ENCODE measurements at regions not wholly inside any gene's neighbourhood (a gene's known extent, or its start where the extent isn't known, plus 50 kb on each side); places are given as distances from the start of the nearest gene placed in this dataset.

DNA sequence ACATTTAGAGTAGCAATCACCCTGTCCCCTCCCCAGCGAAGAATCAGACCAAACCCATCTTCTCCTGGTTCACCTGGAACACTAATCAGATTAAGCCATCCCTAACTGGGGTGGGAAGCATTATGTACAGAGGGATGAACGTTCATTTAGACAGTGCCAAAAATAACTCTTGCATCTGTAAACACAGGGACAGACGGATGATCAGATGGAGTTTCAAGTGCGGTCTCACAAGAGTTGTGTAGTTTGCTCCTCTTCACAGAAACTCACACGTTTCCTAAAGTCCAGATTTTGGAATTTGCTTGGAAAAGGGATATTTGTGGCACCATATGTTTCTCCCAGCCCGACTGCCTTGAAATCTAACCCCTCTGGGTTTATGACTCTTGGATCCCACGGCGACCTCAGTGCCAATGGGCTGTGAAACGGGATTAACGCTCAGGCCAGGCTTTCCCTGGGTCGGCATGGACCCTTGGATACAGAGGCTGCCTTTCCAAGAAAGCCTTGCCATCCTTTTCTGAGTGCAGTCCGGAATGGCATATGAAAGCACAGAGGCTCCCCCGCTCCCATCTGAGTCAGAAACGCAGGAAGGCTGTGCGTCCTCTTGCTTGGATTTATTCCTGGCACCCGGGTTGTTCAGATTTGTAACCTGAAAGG lies 293.2 kb upstream of the HABP2 start:
- no peak for DNase-seq

DNA sequence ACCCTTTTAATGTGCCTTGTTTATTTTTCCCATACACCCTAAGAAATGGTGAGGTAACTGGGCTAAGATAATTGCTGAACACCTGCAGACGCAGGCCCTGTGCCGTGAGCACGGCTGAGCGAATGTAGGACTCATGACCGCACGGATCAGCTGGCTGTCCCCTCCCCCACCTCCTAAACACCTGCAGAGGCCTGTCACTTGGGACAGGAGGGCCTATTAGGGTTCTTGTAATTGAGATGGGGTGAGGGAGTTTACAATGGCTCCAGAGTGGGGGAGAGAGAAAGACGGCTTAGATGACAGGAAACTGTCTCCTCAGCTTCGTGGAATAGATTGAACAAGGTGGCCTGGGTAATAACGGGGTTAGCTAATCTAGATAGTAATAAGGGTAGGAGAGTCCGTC lies 291.7 kb upstream of the HABP2 start:
- DNase-seq, result no peak

DNA sequence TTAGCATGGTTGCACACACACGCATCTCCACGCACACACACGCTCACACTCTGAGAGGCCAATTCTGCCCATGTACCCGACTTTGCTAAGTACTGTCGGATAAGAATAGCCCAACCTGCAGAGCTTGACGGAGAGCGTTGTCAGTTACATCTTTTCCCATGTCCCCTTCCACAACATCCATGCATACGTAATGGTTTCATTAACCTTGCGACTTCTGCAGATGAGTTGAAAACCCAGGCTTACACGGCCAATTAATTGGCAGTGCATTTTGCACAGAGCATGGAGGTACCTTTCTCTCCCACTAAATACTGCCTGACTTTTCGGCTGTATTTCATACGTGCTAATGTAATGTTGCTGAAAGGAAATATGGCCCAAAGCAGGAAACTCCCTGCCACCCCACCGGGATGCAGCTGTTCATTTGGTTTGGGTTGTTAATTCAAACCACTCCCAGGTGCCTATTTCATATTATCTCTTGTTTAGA lies 291.2 kb upstream of the HABP2 start:
- DNase-seq, result no peak

DNA sequence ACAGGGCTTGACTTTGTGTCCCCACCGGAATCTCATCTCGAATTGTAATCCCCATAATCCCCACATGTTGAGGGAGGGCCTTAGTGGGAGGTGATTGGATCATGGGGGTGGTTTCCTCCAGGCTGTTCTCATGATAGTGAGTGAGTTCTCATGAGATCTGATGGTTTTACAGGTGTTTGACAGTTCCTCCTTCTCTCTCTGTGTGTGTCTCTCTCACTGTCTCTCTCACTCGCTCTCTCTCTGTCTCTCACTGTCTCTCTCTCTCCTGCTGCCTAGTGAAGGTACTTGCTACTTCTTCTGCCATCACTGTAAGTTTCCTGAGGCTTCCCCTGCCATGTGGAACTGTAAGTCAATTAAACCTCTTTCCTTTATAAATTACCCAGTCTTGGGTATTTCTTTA lies 289.8 kb upstream of the HABP2 start:
- DNase-seq, result no peak

DNA sequence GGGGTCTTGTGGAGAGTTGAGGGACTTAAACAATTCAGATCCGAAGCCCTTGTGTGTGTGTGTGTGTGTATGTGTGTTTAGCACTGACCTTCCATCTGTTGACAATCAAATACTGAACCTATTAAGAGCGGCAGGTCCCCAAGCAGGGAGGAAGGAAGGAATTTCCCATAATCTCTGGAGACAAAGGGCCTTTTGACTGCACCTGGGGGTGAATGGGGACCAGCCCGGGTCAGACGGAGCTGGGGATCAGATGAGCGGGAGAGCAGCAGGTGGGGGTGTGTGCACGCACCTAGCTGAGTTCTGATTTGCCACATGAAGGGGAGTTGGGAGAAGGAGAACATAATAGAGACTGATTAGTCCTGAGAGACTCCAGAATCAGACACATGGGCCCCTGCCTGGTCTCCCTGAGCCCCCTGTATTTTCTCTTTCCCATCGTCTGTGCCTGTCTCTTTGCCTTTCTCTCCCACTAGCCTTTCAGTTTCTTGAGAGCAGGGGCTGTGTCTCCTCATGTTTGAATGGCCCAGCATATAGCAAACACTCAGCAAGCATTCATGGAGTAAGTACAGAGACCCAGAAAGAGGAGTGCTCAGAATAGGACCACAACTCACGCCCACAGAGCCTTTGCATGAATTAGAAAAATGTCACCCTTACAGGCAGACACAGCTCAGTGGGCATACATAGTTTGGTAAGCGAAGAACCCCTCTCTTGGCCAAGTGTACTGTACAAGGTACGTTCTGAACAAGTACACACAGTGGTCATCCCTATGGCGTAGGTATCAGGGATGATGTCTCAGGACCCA lies 288.3 kb upstream of the HABP2 start:
- DNase-seq, result no peak

DNA sequence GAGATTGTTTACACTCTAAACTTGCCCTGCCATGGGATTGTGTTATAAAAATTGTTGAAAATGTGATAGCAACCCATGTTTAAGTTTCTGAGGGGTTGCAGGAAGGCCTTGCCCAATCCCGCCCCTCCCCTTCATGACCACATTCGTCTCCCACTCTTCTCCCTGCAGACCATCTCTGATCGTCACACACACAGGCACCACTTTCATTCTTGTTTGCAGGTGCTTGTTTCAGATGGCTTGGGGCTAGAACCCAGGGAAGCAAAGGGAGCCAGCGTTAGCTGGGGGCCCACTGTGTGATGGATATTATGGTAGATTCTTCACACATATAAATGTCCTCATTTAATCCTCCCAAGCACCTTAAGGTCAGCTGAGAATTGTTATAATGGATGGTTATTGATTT lies 286.7 kb upstream of the HABP2 start:
- no peak for DNase-seq

DNA sequence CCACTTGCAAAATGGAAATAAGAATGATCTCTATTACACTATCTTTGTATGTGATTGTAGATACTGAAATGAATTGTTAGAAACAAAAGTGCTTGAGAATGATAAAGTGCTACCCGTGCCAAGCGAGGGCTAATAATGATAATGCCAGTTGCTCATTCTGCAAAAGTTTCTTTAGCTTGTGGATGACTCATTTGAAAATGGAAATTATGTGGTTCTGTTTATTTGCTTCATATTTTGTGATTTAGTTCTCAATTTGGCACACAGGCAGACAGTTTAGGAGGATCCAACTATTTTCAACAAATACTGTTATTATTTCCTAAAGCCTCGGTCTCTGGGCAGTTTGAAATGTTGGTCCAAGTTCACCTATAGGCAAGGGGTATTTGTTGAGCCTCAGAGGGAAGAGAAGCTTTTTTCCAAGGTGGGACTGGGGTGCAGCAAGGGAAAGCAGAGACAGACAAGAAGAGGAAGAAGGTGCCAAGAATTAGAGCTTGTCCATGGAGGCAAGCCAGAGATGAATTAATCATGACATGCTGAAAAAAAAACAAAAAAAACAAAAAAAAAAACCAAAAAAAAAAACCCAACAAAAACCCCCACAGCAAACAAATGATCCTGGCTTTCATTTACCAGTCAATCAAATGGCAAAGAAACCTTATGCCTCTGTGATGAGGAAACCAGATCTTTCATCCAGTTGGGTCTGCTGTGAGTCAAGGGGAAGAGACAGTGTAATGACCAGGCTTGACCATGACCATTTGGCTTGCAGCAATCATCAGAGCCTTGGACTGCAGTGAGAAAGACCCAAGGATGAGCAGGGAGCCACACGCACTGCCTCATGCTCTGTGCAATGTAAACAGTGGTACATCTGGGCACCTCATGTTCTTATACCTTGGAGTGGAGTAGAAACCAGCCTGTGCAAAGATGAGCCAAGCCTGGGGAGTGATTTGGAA lies 285.0 kb upstream of the HABP2 start:
- DNase-seq, result no peak

DNA sequence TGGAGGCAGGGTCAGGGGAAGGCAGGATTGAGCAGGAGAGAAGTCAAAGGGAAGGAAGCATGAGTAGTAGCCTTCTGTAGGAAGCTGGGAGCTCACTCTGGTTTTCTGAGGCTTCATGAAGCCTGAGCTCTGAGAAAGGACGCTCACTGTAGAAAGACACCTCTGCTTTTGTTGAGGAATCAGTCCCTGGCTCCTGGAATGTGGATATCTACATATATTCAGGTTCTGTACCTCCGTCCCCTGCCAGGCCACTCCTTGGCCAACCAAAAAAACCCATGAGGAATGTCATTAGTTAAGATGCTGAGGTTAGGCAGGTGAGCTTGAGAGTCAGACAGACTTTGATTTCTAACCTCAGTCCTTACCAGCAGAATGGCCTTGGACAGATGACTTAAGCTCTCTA lies 283.5 kb upstream of the HABP2 start:
- DNase-seq, result no peak

DNA sequence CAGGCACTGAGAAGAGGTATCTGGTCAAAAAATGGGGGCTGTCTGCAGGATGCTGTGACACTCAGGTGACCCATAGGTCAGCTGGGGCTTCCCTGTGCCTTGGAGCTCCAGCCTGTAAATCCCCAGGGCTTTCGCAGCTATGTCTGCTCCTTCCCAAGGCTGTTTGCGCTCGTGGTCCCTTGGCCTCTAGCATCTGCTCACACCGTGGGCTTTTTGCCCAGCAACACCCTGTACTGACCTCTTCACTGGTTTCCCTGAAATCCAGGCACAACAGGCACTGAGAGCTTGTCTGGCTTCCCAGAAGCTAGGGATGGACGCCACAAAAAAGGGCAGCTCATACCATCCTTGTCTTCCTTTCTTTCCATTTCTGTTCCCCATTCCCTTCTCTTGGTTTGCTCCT lies 280.3 kb upstream of the HABP2 start:
- no peak for DNase-seq

DNA sequence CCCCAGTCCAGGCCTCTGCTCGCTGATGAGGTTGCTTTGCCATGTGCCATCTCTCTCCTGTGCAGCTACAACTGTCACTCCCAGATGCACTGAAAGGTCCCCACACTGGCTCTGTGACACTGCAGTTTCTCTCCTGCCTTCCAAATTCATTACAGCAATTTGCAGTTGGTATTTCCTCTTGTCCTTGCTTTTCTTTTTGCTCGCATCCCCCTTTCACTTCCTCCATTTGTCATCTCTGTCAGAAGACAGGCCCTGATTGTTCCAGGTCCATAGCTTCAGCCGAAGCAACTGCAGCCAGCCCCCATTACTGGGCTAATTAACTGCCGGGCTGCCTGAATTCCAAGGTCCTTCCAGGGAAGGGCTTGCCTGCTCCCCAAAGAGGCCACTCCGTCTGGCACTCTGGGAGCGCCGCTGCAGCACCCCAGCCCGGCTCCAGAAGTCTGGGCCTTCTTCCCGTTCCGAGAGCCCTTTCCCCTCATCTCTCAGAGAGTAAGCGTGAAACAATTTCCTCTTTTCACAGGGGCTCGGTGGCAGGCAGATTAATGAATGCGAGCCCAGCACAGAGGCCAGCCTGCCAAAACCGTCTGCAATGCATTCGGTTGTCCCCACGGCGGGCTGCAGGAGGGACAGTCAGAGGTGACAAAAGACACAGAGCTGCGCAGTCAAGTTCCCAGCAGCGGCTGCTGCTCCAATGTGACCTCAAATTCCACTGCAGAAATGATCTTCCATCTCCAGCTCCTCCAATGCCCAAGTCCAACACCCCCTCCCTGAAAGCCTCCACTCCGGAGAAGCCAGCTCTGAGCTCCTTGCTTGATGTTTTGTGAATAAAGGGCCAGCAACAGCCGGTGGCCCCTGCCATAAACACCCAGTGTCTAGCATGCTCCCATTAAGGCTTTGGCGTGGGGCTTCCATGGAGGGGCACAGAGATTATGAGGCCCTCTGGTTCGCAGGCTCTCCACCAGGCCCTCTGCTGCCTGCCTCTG lies 279.4 kb upstream of the HABP2 start:
- no peak for DNase-seq

DNA sequence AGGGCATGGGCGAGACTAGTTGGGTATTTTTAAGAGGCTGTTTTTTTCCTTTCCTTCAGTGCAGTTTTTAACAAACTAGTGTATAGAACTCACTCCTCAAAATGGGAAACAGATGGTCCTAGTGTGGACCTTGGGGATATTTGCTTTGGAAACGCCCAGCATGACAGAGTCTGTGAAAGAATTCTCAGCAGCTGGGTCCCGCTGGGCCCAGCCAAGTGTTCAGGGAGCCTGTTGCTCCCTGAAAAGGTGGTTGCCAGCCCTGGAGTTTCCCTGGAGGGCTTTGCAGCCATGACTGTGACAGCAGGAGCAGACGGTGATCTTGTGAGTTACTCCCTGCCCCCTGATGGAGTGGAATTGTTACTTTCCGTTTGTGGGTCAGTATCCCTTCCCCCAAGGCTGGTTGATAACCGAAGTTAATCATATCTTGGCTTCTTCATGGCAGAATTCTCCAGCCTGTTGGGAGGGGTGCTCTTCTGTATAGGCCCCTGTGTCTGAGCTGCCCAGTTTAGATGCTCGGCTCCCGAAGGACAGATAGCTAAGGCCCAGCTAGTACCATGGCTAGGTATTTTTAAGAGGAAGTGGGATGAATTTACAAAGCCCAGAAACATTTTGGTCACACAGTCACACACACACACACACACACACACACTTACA lies 278.6 kb upstream of the HABP2 start:
- no peak for DNase-seq

DNA sequence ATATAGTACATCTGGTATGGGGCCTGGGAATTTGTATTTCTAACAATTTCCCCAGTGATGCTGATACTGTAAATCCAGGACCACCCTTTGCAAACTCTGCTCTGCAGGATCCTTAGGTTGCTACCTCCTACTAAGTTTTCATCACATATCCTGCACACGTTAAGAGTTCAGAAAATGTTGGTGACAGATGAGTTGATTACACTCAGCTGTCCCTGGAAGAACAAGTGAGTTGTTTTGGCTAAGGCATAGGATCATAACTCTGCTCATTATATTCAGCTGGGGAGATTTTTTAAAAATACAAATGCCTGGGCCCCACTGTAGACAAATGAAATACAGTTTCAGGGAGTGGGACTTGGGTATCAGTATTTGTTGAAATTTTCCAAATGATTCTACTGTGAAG lies 274.6 kb upstream of the HABP2 start:
- no peak for DNase-seq

DNA sequence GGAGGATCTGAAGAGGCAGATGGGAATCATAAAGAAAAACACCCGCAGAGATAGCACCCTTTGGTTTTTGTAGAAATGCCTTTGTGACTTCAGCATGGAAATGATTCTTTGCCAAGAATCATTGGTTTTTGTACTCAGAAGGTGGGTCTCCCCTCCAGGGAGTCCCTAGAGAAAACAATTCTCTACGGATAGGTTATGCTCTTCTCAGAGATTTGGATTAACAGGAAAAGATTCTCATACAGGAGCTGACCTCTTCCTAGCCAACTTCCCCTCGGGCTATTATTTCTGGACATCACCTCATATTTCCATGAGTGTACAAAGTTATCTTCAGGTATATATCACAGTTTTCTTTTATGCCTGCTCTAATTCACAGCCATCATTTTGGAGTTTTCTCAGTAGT lies 274.2 kb upstream of the HABP2 start:
- no peak for DNase-seq

DNA sequence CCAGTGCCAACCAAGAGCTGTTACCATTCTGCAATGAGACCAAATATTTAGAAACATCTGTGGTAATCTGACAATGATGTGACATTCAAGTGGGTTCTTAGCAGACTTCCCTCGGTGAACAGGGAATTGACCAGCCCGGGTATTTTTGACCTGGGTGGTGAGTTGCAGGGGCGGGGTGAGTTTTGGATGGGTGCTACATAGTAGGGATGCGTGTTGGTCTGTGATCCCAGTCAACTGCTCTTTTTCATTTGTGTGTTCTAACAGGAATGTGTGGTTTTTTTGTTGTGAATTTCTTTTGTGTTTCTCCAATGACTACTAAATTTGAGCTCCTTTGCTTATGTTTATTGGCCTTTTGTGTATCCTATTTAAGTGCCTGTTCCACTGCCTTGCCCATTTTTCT lies 273.6 kb upstream of the HABP2 start:
- DNase-seq, result no peak

DNA sequence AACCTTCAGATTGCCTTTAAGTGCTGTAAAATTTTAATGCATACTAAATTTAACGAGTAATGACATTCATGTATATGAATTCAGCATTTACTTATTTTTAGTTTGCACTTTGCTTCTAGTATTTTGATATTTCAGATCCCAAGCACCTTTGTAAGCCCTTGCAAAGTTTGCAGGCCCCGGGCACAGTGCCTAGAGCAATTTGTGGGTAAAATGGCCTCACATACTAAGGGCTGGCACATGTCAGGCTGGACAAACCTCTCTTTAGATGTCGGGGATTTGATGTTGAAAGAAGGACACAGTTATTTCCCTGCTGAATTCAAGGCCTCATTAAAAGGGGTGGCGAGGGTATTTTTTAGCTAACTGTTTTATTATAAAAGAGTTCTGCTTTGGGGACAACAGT lies 270.3 kb upstream of the HABP2 start:
- DNase-seq, result no peak

DNA sequence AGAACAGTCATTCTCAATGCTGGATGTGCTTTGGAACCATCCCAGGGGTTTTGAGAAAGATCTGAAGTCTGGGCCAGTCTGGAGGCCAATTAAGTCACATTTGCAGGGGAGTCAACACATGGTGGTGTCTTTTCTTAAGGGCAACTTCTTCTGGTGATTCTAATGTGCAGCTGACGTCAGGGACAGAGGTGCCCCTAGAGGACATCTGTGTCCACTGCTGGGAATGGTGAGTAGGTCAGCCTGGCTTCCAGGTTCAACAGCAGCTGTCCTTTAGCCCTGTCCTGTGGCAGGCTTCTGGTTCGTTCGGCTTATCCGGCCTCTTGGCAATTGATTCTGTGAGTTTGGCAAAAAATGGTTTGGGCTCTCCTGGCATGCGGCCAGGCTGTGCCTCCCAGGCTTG lies 269.7 kb upstream of the HABP2 start:
- DNase-seq, result no peak

DNA sequence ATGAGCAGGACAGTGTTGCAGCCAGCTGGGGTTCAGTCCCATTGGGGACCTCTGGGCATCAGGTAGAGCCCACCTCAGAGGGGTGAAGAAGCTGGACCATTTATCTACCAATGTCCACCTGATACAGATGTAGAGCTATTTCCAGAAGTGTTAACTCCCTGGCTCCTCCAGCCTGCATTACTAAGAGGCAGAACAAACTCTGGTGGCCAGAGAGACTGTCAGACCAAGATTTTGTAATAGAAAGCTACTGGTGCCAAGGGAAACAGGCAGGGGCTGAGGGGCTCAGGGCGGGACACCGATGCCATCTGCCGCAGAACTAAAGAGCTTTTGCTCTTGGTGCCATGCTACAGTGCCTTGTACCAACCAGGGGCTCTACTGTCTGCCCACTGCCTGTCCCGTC lies 268.2 kb upstream of the HABP2 start:
- no peak for DNase-seq

DNA sequence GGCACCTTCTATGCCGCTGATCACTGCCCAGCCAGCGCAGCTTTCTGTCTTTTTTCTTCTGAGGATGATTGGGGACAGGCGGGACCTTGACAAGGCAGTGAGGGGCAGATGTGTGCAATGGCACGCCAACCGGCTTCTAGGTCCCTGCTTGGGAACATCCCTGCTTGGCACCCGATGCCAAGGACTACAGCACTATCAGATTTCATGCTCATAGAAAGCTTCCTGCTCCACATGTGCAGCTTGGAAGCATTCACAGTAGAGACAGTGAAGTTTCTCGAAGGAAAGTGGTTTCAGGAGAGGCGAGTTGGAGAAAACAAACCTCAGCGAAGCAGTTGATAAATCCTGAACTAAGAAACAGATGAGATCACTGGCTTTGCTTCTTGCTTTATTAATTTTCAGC lies 267.5 kb upstream of the HABP2 start:
- DNase-seq, result no peak

DNA sequence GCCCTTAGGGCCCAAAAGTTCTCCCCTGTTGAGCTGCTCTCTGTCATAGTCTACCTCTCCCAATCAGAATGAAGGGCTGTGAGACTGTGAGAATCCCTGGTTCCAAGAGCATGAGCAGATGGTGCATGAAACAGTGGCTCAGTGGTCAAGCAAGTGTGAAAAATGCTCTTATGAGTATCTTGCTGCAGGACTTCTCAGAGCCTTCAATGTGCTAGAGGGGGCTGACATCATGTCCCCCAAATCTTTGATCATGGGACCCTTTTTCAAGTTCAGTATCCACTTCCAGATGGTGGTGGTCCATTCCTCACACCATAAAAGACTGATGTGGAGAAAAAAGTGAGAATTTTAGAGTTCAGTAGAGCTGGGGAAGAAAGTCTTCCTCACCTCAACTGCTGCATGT lies 265.3 kb upstream of the HABP2 start:
- DNase-seq, result no peak

DNA sequence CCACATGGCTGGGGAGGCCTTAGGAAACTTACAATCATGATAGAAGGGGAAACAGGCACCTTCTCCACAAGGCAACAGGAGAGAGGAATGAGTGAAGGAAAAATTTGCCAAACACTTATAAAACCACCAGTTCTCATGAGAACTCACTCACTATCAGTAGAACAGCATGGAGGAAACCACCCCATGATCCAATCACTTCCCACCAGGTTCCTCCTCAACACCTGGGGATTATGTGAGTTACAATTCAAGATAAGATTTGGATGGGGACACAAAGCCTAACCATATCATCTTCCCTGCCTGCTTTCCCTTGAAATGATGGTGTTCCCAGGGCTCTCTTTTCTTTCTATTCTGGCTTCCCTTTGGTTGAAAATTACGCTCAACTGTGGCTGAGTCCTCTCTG lies 262.7 kb upstream of the HABP2 start:
- no peak for DNase-seq

DNA sequence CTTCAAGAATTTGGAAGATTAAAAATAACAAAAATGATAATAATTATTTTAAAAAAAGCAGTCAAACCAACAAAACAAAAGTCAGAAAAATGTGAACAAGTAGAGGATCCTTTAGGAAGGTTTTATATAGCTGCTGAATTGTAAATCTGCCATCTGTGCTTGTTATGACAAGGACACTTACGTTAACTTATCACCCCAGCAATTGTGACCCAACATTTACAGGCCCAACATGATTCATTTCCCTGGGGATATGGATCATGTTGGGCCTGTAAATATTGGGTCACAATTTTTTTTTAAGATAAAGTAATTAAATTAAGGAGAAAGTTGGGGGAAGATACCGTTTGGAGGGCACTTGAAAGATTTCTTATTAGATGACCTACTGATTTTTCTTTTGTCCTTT lies 261.4 kb upstream of the HABP2 start:
- no peak for DNase-seq

DNA sequence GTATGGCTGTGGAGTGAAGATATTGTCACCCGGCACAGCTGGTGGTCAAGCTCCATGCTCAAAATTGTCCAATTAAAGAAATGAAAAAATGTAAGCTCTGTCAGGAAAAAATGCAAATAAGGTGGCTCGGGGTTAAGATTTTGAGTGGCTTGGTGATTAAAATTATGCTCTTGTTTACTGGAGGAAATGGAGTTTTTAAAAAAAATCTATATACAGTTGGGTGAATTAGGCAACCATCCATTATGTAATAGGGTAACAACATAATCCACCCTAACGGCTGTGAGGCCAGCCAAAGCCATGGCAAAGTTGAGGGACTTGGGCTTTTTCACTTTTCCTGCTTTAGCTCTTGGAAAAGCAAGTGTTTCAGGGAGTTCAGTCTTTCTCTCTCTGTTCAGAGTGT lies 260.8 kb upstream of the HABP2 start:
- DNase-seq, result no peak
